ENCODE measurements at regions not wholly inside any gene's neighbourhood (a gene's known extent, or its start where the extent isn't known, plus 50 kb on each side); places are given as distances from the start of the nearest gene placed in this dataset.
"Not testable (repeated sequence)": the region's sequence is repeated elsewhere in the genome, so short reads cannot be mapped to it uniquely, and the experiment has no call there.

GRCh38 chr5:125685771-125686170, 737.4 kb upstream of the GRAMD2B start:
- DNase-seq (ENCODE audit: low read depth in 2 of 2) = no peak

DNA sequence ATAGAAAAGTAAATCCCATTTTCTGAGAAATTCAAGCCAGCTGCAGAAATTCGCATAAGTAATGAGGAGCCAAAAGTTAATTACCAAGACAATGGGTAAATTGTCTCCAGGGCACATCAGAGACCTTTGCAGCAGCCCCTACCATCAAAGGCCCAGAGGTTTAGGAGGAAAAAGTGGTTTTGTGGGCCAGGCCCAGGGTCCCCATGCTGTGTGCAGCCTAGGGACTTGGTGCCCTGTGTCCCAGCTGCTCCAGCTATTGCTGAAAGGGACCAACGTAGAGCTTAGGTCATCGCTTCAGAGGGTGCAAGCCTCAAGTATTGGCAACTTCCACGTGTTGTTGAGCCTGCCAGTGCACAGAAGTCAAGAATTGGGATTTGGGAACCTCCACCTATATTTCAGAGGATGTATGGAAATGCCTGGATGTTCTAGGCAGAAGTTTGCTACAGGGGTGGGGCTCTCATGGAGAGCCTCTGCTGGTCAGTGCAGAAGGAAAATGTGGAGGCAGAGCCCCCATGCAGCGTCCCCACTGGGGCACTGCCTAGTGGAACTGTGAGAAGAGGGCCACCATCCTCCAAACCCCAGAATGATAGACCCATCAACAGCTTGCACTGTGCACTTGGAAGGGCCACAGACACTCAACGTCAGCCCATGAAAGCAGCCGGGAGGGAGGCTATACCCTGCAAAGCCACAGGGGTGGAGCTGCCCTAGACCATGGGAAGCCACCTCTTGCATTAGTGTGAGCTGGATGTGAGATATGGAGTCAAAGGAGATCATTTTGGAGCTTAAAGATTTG, 731.3 kb upstream of the GRAMD2B start:
- DNase-seq (ENCODE audit: low read depth in 2 of 2) = not testable (repeated sequence)

- DNase-seq (ENCODE audit: low read depth in 2 of 2) = no peak
These were observed 727.1 kb upstream of the GRAMD2B start for GRCh38 chr5:125695996-125696655.

GRCh38 chr5:125696762-125697161, 726.4 kb upstream of the GRAMD2B start:
- DNase-seq (ENCODE audit: low read depth in 2 of 2) = no peak

GRCh38 chr5:125698420-125698819, 724.8 kb upstream of the GRAMD2B start:
- no peak for DNase-seq (ENCODE audit: low read depth in 2 of 2)

DNA sequence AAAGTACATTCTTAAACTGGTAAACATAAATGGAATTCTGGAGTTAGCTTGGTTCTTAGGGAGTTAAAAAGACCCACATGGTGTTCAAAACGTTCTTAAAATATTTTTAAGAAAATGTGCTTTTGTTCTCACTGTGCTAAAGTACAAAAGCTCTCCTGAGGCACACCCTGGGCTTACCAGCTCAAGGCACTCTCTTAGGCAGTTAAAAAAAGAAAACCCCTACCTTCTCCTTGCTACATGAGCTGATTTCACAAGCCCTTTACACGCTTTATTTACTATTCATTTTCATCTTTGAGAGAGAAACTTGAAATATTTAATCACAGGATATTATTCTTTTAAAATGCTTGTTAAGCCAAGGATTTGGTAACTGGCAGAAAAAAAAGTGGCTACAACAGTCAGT, 723.3 kb upstream of the GRAMD2B start:
- DNase-seq (ENCODE audit: low read depth in 2 of 2) = no peak

DNA sequence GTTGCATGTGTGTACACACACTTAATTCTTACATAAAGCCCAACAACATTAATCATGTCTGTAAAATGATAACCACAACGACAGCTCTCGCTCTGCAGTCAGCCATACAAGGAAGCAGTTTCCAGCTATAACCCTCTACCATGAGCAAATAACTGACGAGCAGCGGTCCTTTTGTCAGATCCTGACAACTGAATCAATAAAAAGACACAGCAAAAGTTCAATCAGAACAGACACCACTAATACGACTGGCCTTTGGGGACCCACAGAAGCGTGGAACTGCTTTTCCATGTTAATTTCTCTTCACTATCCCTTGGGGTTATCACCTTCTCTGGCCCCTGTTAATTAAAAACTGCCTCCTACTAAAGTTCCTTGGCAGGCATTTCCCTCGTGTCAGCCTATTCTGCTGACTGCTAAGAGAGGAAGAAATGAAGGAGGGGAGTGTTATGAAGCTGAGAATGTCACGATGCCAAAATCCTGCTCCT, 722.8 kb upstream of the GRAMD2B start:
- DNase-seq (ENCODE audit: low read depth in 2 of 2) = no peak

- no peak for DNase-seq (ENCODE audit: low read depth in 2 of 2)
These were observed 719.6 kb upstream of the GRAMD2B start for GRCh38 chr5:125703616-125704015.

- no peak for DNase-seq (ENCODE audit: low read depth in 2 of 2)
These were observed 718.3 kb upstream of the GRAMD2B start for GRCh38 chr5:125704888-125705287.

DNA sequence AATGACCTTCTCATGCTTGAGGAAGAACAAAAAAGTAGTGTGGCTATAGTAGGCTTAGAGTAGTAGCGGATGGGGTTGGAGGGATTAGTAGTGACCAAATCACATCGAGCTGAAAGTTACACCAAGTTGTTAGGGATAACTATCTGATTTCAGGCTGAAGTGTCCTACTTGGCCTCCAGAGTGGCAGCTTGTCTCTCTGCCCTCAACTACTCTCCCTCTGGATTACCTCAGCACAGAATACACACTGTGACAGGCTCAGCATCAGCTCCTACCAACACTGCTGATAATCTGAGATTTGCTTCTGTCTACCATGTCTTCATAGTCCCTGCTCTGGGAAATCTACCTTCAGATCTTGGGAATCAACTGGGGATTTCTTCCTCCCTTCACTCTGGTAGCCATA, 714.6 kb upstream of the GRAMD2B start:
- no peak for DNase-seq (ENCODE audit: low read depth in 2 of 2)

DNA sequence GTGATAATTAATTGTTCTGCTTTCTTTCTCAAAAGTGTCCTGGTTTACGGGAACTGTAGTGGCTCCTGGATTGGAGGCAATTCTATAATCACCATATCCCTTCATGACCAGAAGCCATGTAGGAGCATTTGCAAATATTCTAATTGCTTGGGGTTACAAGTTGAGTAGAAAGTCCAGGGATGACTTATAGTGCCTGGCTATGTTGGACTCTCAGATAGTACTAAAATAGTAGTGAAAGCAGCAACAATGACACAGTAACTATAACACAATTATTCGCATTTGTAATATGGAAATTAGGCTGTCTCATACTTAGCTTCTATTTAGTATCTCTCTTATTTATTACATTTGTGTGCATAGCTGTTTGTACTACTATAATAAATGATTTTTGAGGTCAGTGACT, 712.5 kb upstream of the GRAMD2B start:
- DNase-seq (ENCODE audit: low read depth in 2 of 2) = no peak

- no peak for DNase-seq (ENCODE audit: low read depth in 2 of 2)
These were observed 710.8 kb upstream of the GRAMD2B start for GRCh38 chr5:125712397-125712796.

GRCh38 chr5:125713109-125713805, 710.0 kb upstream of the GRAMD2B start:
- DNase-seq (ENCODE audit: low read depth in 2 of 2) = no peak

DNA sequence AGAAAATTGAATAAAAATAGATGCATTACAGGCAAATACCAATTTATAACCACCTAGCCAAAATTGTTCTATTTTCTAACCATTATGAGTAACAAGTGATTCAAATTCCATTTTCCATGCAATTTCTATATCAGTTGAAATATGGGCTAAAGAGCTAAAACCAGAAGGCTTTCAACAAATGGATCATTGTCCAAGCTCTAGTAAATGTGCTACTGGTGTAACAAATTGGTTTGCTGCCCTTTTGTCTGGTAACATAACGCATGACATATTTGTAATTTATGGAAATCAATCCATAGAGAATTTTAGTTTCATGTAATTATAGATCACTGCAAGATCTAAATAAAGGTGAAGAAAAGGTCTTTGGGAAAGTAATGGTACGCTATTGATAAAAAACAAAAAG, 708.0 kb upstream of the GRAMD2B start:
- DNase-seq (ENCODE audit: low read depth in 2 of 2) = no peak

DNA sequence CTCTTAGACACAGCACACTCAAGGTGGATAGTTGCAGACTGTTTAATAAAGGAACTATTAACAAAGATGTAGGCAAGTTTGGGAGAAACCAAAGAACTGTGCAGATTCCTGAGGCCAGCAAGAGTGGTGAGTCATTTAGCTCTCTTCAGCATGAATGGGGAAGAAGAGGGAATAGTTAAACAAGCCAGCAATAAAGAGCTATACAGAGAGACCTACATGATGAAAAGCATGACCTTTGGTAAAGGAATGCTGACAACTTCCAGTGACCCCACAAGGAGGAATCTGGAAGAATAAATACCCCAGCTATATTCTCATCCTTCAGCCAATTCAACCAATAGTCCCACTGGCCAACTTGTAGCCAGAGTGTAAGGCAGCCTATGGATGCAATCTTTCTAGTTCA, 706.0 kb upstream of the GRAMD2B start:
- DNase-seq (ENCODE audit: low read depth in 2 of 2) = no peak

DNA sequence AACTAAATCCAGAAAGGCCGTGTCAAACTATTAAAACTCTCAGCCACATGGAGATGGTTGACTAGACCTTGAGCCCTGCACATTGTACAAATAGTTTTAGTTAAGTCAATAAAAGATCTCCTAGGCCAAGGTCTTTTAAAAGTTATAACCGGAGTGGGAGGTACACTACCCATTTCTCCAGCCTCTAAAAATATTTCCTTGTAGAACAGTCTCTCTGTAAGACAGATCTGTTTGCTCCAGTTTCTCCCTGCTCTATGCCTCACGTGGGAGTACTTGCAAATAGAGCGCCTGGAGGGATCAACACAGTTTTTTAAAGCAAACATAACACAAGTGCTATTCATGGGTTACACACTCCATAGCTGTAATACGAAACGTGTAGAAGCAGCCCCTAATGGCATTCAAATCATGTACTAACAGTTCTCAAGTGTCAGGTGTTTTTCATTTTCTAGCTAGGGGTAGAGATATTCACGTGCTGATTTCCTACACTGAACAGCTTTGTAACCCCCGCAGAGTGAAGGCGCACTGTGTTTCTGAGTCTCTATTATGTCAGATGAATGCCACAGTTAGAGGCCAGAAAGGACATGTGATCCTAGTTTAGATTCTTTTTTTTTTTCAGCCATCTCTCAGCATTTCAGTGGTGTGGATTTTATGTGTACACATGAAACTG, 703.4 kb upstream of the GRAMD2B start:
- DNase-seq (ENCODE audit: low read depth in 2 of 2) = no peak

DNA sequence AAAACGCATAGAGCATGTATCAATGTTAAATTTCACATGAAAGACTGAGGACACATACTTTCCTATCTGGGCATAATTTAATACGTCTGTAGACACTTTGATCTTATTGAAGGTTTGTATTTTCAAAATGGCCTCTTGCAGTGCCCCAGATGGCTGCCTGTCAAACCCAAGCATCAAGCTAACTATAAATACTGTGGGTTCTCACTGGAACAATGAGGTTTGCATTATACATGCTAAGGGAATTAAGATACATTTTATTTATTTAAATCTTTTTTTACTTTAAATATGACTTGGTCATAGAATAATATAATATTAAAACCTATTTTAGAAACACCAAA, 702.9 kb upstream of the GRAMD2B start:
- DNase-seq (ENCODE audit: low read depth in 2 of 2) = no peak

GRCh38 chr5:125720721-125721120, 702.5 kb upstream of the GRAMD2B start:
- DNase-seq (ENCODE audit: low read depth in 2 of 2) = no peak

GRCh38 chr5:125722550-125722949, 700.7 kb upstream of the GRAMD2B start:
- DNase-seq (ENCODE audit: low read depth in 2 of 2) = no peak

- no peak for DNase-seq (ENCODE audit: low read depth in 2 of 2)
These were observed 697.5 kb upstream of the GRAMD2B start for GRCh38 chr5:125725691-125726090.

- no peak for DNase-seq (ENCODE audit: low read depth in 2 of 2)
These were observed 679.3 kb upstream of the GRAMD2B start for GRCh38 chr5:125743939-125744338.

GRCh38 chr5:125746917-125747316, 676.3 kb upstream of the GRAMD2B start:
- no peak for DNase-seq (ENCODE audit: low read depth in 2 of 2)
